ENCODE measurements at regions not wholly inside any gene's neighbourhood (a gene's known extent, or its start where the extent isn't known, plus 50 kb on each side); places are given as distances from the start of the nearest gene placed in this dataset.

GRCh38 chr13:22469452-22469851 is 711.3 kb upstream of the SGCG start:
- no peak overlapping the region for H2AFZ ChIP-seq (ENCODE audit: low read length)
- H3K4me3 ChIP-seq (replicated peaks in 1 of 4; ENCODE audit: control extremely low read depth in 1 of 4, insufficient read depth in 1 of 4, low read depth in 3 of 4, low read length in 4 of 4), result no peak overlapping the region
- H4K20me1 ChIP-seq (ENCODE audit: control insufficient read depth, extremely low read depth, insufficient read depth, low read length), result no peaks in the 10 kb centered on the region
- H3K79me2 ChIP-seq (ENCODE audit: control insufficient read depth, insufficient read depth, low read length), result no peaks in the 10 kb centered on the region
- H3K9me3 ChIP-seq (ENCODE audit: control insufficient read depth, insufficient read depth, low read depth, low read length), result no peaks in the 10 kb centered on the region
- H3K27me3 ChIP-seq (ENCODE audit: control insufficient read depth, insufficient read depth, low read length), result no peaks in the 10 kb centered on the region
- H3K36me3 ChIP-seq (ENCODE audit: control insufficient read depth, insufficient read depth, low read length), result no peaks in the 10 kb centered on the region
- H3K9ac ChIP-seq (ENCODE audit: insufficient read depth, low read length), result no peak overlapping the region
- TF ChIP-seq CTCF (conservative IDR thresholded peaks at IDR 0.05 in 1 of 2, IDR thresholded peaks at IDR 0.05 in 1 of 2; ENCODE audit: low read depth in 1 of 2, low read length in 2 of 2) (no peak), EZH2 (IDR thresholded peaks at IDR 0.05; ENCODE audit: low read length, missing control alignments) (no peak)
- no peak overlapping the region for H3K4me2 ChIP-seq (ENCODE audit: extremely low read depth, insufficient read depth, low read length)
- no peaks in the 10 kb centered on the region for H3K4me1 ChIP-seq (ENCODE audit: control insufficient read depth, extremely low read depth, insufficient read depth, low read length)
- DNase-seq (ENCODE audit: low read depth in 2 of 2), result no peak
- H3K27ac ChIP-seq (ENCODE audit: insufficient read depth, low read length), result no peak overlapping the region

GRCh38 chr13:22470075-22470474 is 710.7 kb upstream of the SGCG start:
- no peaks in the 10 kb centered on the region for H3K36me3 ChIP-seq (ENCODE audit: control insufficient read depth, insufficient read depth, low read length)
- H4K20me1 ChIP-seq (ENCODE audit: control insufficient read depth, extremely low read depth, insufficient read depth, low read length), result no peaks in the 10 kb centered on the region
- H3K9ac ChIP-seq (ENCODE audit: insufficient read depth, low read length), result no peak overlapping the region
- H3K79me2 ChIP-seq (ENCODE audit: control insufficient read depth, insufficient read depth, low read length), result no peaks in the 10 kb centered on the region
- no peak for TF ChIP-seq EZH2 (IDR thresholded peaks at IDR 0.05; ENCODE audit: low read length, missing control alignments)
- TF ChIP-seq CTCF (conservative IDR thresholded peaks at IDR 0.05 in 1 of 2, IDR thresholded peaks at IDR 0.05 in 1 of 2; ENCODE audit: low read depth in 1 of 2, low read length in 2 of 2), result no peak
- no peak overlapping the region for H3K27ac ChIP-seq (ENCODE audit: insufficient read depth, low read length)
- no peak overlapping the region for H3K4me2 ChIP-seq (ENCODE audit: extremely low read depth, insufficient read depth, low read length)
- no peak for DNase-seq (ENCODE audit: low read depth in 2 of 2)
- no peaks in the 10 kb centered on the region for H3K9me3 ChIP-seq (ENCODE audit: control insufficient read depth, insufficient read depth, low read depth, low read length)
- no peak overlapping the region for H3K4me3 ChIP-seq (replicated peaks in 1 of 4; ENCODE audit: control extremely low read depth in 1 of 4, insufficient read depth in 1 of 4, low read depth in 3 of 4, low read length in 4 of 4)
- no peaks in the 10 kb centered on the region for H3K27me3 ChIP-seq (ENCODE audit: control insufficient read depth, insufficient read depth, low read length)
- no peaks in the 10 kb centered on the region for H3K4me1 ChIP-seq (ENCODE audit: control insufficient read depth, extremely low read depth, insufficient read depth, low read length)
- no peak overlapping the region for H2AFZ ChIP-seq (ENCODE audit: low read length)

- DNase-seq (ENCODE audit: low read depth in 2 of 2), result no peak
- Histone ChIP-seq H3K27me3 (ENCODE audit: control insufficient read depth, insufficient read depth, low read length) (no peaks in the 10 kb centered on the region), H3K4me3 (replicated peaks in 1 of 4; ENCODE audit: control extremely low read depth in 1 of 4, insufficient read depth in 1 of 4, low read depth in 3 of 4, low read length in 4 of 4) (no peak overlapping the region), H3K36me3 (ENCODE audit: control insufficient read depth, insufficient read depth, low read length) (no peaks in the 10 kb centered on the region), H3K79me2 (ENCODE audit: control insufficient read depth, insufficient read depth, low read length) (no peaks in the 10 kb centered on the region), H3K27ac (ENCODE audit: insufficient read depth, low read length) (no peak overlapping the region), H3K9ac (ENCODE audit: insufficient read depth, low read length) (no peak overlapping the region), H3K4me1 (ENCODE audit: control insufficient read depth, extremely low read depth, insufficient read depth, low read length) (no peaks in the 10 kb centered on the region), H3K9me3 (ENCODE audit: control insufficient read depth, insufficient read depth, low read depth, low read length) (no peaks in the 10 kb centered on the region), H2AFZ (ENCODE audit: low read length) (no peak overlapping the region), H3K4me2 (ENCODE audit: extremely low read depth, insufficient read depth, low read length) (no peak overlapping the region), H4K20me1 (ENCODE audit: control insufficient read depth, extremely low read depth, insufficient read depth, low read length) (no peaks in the 10 kb centered on the region)
- TF ChIP-seq EZH2 (IDR thresholded peaks at IDR 0.05; ENCODE audit: low read length, missing control alignments) (no peak), CTCF (conservative IDR thresholded peaks at IDR 0.05 in 1 of 2, IDR thresholded peaks at IDR 0.05 in 1 of 2; ENCODE audit: low read depth in 1 of 2, low read length in 2 of 2) (no peak)
Measured at GRCh38 chr13:22482496-22483000, 698.2 kb upstream of the SGCG start.
